CD14-positive monocyte (primary cell): ENCODE measurements at regions not wholly inside any gene's neighbourhood (a gene's known extent, or its start where the extent isn't known, plus 50 kb on each side); places are given as distances from the start of the nearest gene placed in this dataset.

Experiments used
- DNase-seq, 3 donors: peaks; one replicate each; pipeline ENCODE4 v3.0.0-alpha.2; 2011 to 2022
- H2AFZ ChIP-seq: 2 replicates; pipeline ENCODE4 v1.6.0; 2012; ENCODE audit warnings: mild to moderate bottlenecking, low read depth, low read length, inconsistent platforms; ENCODE audit not compliant: insufficient read depth, poor library complexity, severe bottlenecking
- H3K27ac ChIP-seq, 2 donors: 1 replicate in 1 of 2; 2 replicates in 1 of 2; pipeline ENCODE4 v1.5.1; 2012 to 2013; ENCODE audit warnings: low read length in 2 of 2, control low read depth in 1 of 2, inconsistent platforms in 1 of 2, low read depth in 1 of 2, mild to moderate bottlenecking in 1 of 2
- H3K27me3 ChIP-seq, 2 donors: one replicate each; pipeline versions ENCODE4 v1.6.0 to v1.6.1; 2011 to 2013; ENCODE audit warnings: low read length in 2 of 2; ENCODE audit not compliant: control insufficient read depth in 2 of 2, insufficient read depth in 2 of 2
- H3K36me3 ChIP-seq, 2 donors: replicated peaks in 1 of 2; 1 replicate in 1 of 2; 2 replicates in 1 of 2; pipeline versions ENCODE4 v1.5.1 to v1.6.1; 2012 to 2013; ENCODE audit warnings: low read length in 2 of 2, control low read depth in 1 of 2, inconsistent platforms in 1 of 2, mild to moderate bottlenecking in 1 of 2; ENCODE audit not compliant: insufficient read depth in 2 of 2, control insufficient read depth in 1 of 2
- H3K4me1 ChIP-seq, 2 donors: 1 replicate in 1 of 2; 2 replicates in 1 of 2; pipeline versions ENCODE4 v1.5.1 to v1.6.1; 2012 to 2013; ENCODE audit warnings: low read length in 2 of 2, control low read depth in 1 of 2, inconsistent platforms in 1 of 2, mild to moderate bottlenecking in 1 of 2, moderate library complexity in 1 of 2; ENCODE audit not compliant: insufficient read depth in 2 of 2, control insufficient read depth in 1 of 2
- H3K4me2 ChIP-seq: replicated peaks from 2 replicates; pipeline ENCODE3; 2012; ENCODE audit warnings: low read length, moderate library complexity, mild to moderate bottlenecking; ENCODE audit not compliant: poor library complexity, severe bottlenecking; ENCODE audit errors: extremely low read depth
- H3K4me3 ChIP-seq, 3 experiments: fragments of 200-600 bp in 1 of 3; sonication (generic) in 1 of 3; replicated peaks in 1 of 3; 1 replicate in 2 of 3; 2 replicates in 1 of 3; pipeline ENCODE4 v1.5.1; 2011 to 2013; ENCODE audit warnings: low read length in 3 of 3, mild to moderate bottlenecking in 3 of 3, control low read depth in 2 of 3, low read depth in 2 of 3, inconsistent platforms in 1 of 3, moderate library complexity in 1 of 3
- H3K79me2 ChIP-seq: 2 replicates; pipeline ENCODE4 v1.6.0; 2012; ENCODE audit warnings: mild to moderate bottlenecking, control low read depth, inconsistent platforms, low read length, moderate library complexity; ENCODE audit not compliant: insufficient read depth
- H3K9ac ChIP-seq: 2 replicates; pipeline ENCODE4 v1.6.0; 2017; ENCODE audit warnings: low read length, mild to moderate bottlenecking; ENCODE audit not compliant: insufficient read depth, poor library complexity, severe bottlenecking
- H3K9me3 ChIP-seq, 2 donors: replicated peaks in 1 of 2; 1 replicate in 1 of 2; 2 replicates in 1 of 2; pipeline versions ENCODE4 v1.5.1 to v1.6.1; 2012 to 2013; ENCODE audit warnings: low read length in 2 of 2, control low read depth in 1 of 2; ENCODE audit not compliant: control insufficient read depth in 1 of 2, insufficient read depth in 1 of 2
- H4K20me1 ChIP-seq: 2 replicates; pipeline ENCODE4 v1.6.0; 2012; ENCODE audit warnings: mild to moderate bottlenecking, low read length, control low read depth, moderate library complexity; ENCODE audit not compliant: insufficient read depth
- H3K27ac Mint-ChIP-seq, 7 donors: one replicate each; pipeline ENCODE4 v1.8.0; 2020; ENCODE audit warnings: mild to moderate bottlenecking in 7 of 7, mixed read lengths in 7 of 7, moderate library complexity in 6 of 7, inconsistent platforms in 2 of 7
- H3K27me3 Mint-ChIP-seq, 3 donors: one replicate each; pipeline ENCODE4 v1.8.0; 2021 to 2022; ENCODE audit warnings: low read depth in 3 of 3, mild to moderate bottlenecking in 3 of 3, mixed read lengths in 3 of 3, moderate library complexity in 3 of 3, inconsistent platforms in 1 of 3
- H3K36me3 Mint-ChIP-seq, 2 donors: one replicate each; pipeline ENCODE4 v1.8.0; 2020; ENCODE audit warnings: mixed read lengths in 2 of 2, inconsistent platforms in 1 of 2, mild to moderate bottlenecking in 1 of 2
- H3K4me1 Mint-ChIP-seq: one replicate; pipeline ENCODE4 v1.8.0; 2020; ENCODE audit warnings: mild to moderate bottlenecking, mixed read lengths
- H3K4me3 Mint-ChIP-seq, 2 donors: one replicate each; pipeline ENCODE4 v1.8.0; 2020; ENCODE audit warnings: mild to moderate bottlenecking in 2 of 2, mixed read lengths in 2 of 2, moderate library complexity in 1 of 2
- H3K9me3 Mint-ChIP-seq, 7 donors: one replicate each; pipeline ENCODE4 v1.8.0; 2020 to 2022; ENCODE audit warnings: mixed read lengths in 7 of 7, mild to moderate bottlenecking in 6 of 7, moderate library complexity in 6 of 7, inconsistent platforms in 2 of 7
- WGBS: methylation state at CpG from one replicate; pipeline ENCODE4 v1.1.5; 2013; ENCODE audit warnings: missing lambda C conversion rate; ENCODE audit not compliant: insufficient coverage; 5-methylcytosine and 5-hydroxymethylcytosine counted together
- intact Hi-C, 2 donors: fragments of 100-400 bp; cut with micrococcal nuclease; formaldehyde crosslinking; loops; one replicate each; pipeline versions ENCODE4 v1.15.0 to v1.15.1; 2023
- TF ChIP-seq, protein P1 (sequence below): fragments of 200-600 bp; IDR thresholded peaks from one replicate; pipeline ENCODE4 v1.8.0; 2022; ENCODE audit warnings: antibody characterized with exemption, mild to moderate bottlenecking

DNA sequence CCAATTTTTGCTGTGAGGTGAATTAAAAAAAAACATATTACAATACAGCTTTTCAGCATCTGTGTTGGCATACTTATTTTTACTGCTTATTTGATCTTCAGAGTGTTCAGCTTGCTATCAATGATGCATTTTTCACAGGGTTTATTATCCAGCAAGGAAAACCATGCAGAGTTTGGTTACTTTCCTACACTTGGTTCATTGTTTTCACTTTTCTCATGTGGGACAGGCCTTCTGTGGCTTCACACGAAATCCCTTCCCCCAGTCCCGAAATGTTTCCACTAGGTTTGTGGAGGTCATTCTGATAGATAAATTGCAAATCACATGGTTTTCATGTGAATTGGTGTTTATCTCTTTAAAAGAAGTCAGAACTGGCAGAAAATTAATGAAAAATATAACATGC, 205.8 kb downstream of the SPCS3 start:
- no peaks in the 10 kb centered on the region for H3K4me1 ChIP-seq
- no peaks in the 10 kb centered on the region for H4K20me1 ChIP-seq
- H3K9ac ChIP-seq, result no peak overlapping the region
- DNase-seq, result no peak
- no peaks in the 10 kb centered on the region for H3K9me3 ChIP-seq
- Mint-ChIP-seq H3K27me3 (no peaks in the 10 kb centered on the region), H3K36me3 (no peaks in the 10 kb centered on the region), H3K4me3 (no peak overlapping the region), H3K27ac (no peak overlapping the region), H3K9me3 (peaks cover 0 to 5% (median 2%) of the 10 kb centered on the region in 7 donors), H3K4me1 (no peaks in the 10 kb centered on the region)
- no CpG with 5 or more reads among the region's 2 CpGs for WGBS
- TF ChIP-seq, protein P1, sequence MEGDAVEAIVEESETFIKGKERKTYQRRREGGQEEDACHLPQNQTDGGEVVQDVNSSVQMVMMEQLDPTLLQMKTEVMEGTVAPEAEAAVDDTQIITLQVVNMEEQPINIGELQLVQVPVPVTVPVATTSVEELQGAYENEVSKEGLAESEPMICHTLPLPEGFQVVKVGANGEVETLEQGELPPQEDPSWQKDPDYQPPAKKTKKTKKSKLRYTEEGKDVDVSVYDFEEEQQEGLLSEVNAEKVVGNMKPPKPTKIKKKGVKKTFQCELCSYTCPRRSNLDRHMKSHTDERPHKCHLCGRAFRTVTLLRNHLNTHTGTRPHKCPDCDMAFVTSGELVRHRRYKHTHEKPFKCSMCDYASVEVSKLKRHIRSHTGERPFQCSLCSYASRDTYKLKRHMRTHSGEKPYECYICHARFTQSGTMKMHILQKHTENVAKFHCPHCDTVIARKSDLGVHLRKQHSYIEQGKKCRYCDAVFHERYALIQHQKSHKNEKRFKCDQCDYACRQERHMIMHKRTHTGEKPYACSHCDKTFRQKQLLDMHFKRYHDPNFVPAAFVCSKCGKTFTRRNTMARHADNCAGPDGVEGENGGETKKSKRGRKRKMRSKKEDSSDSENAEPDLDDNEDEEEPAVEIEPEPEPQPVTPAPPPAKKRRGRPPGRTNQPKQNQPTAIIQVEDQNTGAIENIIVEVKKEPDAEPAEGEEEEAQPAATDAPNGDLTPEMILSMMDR, result no peak
- no peaks in the 10 kb centered on the region for H3K36me3 ChIP-seq
- no peak overlapping the region for H3K4me3 ChIP-seq
- H2AFZ ChIP-seq, result no peak overlapping the region
- intact Hi-C loops, result no loop called here
- no peaks in the 10 kb centered on the region for H3K27me3 ChIP-seq
- H3K27ac ChIP-seq, result no peak overlapping the region
- no peaks in the 10 kb centered on the region for H3K79me2 ChIP-seq
- no peak overlapping the region for H3K4me2 ChIP-seq

DNA sequence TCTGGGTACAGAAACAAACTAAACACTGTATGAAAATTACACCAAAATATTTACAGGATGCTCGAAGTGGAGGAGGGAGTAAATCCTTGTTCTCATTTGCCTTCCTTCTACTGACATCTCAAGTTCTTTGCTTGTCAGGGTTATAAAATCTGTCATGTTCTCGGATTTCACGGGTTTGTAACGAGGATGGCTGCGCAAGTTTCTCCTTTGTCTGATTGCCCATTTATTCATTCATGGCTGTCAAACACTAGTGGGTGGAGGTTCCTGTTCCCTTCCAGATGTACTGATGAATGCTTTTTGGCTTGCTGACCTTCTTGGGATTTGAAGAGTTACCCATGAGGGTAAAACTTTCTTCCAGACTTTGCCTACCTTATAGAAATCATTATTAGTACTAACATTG, 206.9 kb downstream of the SPCS3 start:
- Histone ChIP-seq H3K79me2 (no peaks in the 10 kb centered on the region), H3K27me3 (no peaks in the 10 kb centered on the region), H3K36me3 (no peaks in the 10 kb centered on the region), H3K4me1 (no peaks in the 10 kb centered on the region), H3K27ac (no peak overlapping the region), H3K9ac (no peak overlapping the region), H3K4me3 (no peak overlapping the region), H3K4me2 (no peak overlapping the region), H2AFZ (no peak overlapping the region), H3K9me3 (no peaks in the 10 kb centered on the region), H4K20me1 (no peaks in the 10 kb centered on the region)
- intact Hi-C loops, result no loop called here
- H3K27ac Mint-ChIP-seq, result no peak overlapping the region
- peaks cover 0 to 5% (median 1%) of the 10 kb centered on the region in 7 donors for H3K9me3 Mint-ChIP-seq
- no peak overlapping the region for H3K4me3 Mint-ChIP-seq
- H3K27me3 Mint-ChIP-seq, result no peaks in the 10 kb centered on the region
- H3K36me3 Mint-ChIP-seq, result no peaks in the 10 kb centered on the region
- TF ChIP-seq, protein P1, result no peak
- no peak for DNase-seq
- no peaks in the 10 kb centered on the region for H3K4me1 Mint-ChIP-seq
- WGBS, result 17% methylated on average over 3 of the region's 5 CpGs
